GM18498 (cell line): ENCODE measurements at regions not wholly inside any gene's neighbourhood (a gene's known extent, or its start where the extent isn't known, plus 50 kb on each side); places are given as distances from the start of the nearest gene placed in this dataset.

Source experiments
- ATAC-seq: cut with Tn5 transposase; IDR thresholded peaks from one replicate; pipeline ENCODE4 v1.9.1; 2021; ENCODE audit warnings: mild to moderate bottlenecking, moderate library complexity; ENCODE audit not compliant: unreplicated experiment

DNA sequence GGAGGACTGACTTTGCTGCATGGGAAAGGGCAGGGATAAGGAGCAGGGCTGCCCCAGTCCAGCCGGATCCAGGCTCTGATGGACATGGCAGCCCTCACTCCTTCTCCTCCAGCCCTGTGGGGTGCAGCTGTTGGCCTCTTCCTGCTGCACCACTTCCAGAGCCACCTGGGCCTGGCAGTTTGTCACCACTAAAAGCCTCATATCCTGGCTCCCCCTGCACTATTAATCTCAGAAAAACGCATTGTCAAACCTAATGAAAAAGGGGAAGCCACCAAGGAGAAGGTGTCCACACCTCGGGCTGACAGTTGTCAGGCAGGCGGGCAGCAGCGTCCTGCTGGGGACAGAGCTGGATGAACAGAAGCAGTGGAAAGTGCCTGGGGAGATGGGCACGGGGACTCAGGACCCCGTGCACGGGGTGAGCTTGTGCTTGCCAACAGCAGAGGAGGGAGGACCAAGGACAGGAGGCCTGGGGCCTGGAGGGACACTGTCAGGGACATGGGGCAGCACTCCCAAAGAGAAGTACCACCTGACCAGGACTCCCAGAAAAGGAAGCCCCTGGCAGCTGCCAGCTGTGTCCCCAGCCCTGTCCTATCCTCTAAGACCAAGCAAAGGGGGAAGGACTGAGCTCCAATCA is 151.1 kb upstream of the TSHZ3 start:
- no peak for ATAC-seq

DNA sequence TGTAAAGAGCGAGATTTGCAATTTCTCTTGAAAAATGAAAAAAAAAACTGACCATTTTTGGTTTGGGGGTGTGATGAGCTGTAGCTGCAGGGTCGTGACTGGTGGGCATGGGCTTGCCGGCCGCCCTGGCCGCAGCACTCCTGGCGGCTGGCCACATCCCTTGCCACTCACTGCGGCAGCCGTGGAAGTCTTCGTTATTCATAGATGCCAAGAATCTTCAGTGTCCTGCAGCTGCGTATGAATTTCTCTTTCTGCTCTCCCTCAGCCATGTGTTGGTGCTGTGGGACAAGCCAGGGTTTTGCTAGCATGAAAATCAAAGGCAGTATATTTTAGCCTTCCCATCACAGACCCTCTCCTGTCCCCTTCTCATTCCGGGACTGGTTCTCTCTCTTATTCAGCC is 151.7 kb upstream of the TSHZ3 start:
- ATAC-seq, result no peak

DNA sequence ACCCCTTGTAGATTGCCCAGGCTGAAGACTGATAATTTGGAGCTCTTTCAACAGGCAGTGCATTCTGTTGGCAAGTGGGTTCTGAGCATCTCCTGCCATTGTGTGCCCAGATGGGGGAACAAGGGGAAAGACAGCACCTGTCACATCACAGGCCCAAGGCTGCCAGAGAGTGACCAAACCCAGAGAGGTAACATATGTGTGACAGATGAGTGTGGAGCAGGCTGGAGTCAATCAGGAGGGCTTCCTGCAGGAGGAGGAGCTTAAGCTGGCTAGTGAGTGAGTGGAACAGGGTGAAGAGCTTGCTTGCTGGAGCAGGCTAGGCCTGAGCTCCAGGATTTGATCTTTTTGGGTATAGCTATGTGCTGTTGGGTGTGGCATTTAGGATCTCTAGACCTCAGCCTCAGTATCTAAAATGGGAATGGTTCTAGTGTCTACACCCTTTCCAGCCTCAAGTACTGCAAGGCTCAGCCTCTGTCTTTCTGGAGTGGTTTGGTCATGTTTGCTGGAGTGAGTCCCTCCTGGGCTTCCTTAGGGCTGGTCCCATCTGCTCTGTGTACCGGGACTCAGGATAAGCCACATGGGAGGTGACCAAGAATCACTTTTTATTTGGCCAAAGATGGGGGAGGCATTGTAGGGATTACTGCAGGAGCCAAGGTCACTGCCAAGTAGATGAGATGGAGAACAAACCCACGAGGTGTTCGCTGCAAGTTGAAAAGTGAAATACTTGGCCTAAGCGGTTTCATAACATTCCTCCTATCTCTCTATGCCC is 152.4 kb upstream of the TSHZ3 start:
- no peak for ATAC-seq

DNA sequence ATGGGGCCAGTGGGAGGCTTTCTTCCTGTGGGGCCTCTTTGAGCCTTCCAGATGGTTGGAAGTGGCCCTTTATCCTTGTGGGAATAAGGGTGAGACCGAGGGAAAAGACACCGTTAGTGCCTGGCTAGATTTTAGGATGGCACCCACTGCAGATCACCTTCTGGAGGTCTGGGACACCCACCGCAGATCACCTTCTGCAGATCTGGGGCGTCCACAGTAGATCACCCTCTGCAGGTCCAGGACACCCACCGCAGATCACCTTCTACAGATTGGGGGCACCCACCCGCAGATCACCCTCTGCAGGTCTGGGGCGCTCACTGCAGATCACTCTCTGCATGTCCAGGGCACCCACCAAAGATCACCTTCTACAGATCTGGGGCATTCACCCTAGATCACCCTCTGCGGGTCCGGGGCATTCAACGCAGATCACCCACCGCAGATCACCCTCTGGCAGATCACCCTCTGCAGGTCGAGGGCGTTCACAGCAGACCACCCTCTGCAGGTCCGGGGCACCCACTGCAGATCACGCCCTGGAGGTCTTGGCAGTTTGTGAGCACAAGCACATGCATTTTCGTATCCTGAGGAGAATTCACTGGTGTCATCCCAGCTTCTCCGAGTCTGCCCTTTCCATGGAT is 153.4 kb upstream of the TSHZ3 start:
- ATAC-seq, result no peak

DNA sequence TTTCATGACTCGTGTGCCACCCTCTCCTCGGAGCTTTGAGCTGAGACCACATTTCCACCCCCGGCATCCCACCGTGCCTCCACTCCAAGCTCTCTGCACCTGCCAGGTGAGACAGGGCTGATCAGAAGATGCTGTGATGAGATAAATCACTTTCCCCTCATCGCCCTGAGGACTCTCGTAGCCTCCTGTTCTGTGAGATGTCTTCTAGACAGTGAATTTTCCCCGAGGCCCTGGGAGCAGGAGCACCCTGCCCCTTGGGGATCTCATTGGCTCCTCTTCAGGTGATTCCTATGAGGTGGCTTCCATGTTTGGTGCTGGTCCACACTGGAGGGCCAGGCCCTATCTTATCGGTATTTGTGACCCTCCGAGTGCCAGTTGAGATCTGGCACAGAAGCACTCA is 154.0 kb upstream of the TSHZ3 start:
- ATAC-seq, result no peak

DNA sequence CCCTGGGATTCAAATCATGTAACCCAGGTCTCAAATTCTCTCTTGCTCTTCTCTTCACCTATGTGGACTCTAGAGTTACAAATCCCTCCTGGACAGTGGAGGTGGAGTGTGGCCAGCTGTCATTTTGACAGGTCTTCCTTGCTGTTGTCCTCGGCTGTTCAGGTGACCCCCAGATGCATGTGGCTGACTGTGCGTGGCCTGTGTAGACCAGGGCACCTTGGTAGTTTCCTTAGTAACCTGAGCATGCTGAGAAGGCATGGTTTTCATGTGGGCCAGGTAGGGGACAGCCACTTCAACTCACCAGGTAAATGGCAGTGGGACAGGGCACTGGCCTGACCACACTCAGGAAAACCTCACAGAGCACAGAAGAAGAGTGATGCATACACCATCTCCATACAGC is 155.0 kb upstream of the TSHZ3 start:
- no peak for ATAC-seq

DNA sequence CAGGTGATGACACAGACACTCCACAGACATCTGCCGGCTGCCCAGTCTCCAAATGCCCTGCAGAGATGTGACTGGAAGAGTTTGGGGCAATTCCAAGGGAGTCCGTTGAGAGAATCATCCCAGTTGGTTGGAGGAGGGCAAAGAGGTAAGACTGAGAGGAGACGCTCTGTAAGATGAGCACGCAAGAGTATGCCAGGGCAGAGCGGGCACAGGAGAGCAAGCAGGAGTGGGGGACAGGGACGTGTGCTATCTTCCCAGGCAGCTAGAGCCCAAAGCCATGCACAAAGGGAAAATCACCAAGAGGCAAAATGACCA is 156.3 kb upstream of the TSHZ3 start:
- ATAC-seq, result no peak

DNA sequence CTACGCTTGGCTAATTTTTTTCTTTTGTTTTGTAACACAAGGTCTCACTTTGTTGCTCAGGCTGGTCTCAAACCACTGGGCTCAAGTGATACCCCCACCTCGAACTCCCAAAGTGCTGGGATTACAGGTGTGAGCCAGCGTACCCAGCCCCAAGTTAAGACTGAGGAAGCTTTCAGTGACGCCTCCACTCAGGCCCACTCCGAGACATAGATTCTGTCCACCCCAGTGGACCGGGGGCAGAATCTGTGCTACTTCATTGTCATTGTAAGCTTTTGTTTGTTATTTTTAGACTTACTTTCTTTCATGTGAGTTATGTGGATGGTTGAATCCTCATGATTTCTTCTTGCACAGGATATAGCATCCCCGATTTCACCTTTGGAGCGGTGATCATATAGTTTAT is 156.9 kb upstream of the TSHZ3 start:
- no peak for ATAC-seq

DNA sequence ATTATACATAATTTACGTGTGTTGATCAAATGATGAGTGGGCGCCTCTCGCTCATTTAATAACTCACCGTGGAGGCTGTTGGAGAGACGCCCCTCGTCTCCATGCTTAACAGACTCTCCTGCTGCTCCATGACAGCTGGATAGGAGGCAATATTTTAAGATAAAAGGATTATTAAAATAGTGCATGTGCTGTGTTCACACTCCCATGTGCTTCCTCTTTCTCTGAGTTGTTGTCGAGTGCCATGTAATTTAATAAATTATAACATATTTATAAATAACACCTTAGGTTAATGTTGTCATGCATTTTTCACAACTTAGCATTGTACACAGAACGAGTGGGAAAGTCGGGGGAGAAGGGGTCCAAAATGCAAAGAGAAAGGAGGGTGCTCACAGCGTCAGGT is 161.4 kb upstream of the TSHZ3 start:
- no peak for ATAC-seq

DNA sequence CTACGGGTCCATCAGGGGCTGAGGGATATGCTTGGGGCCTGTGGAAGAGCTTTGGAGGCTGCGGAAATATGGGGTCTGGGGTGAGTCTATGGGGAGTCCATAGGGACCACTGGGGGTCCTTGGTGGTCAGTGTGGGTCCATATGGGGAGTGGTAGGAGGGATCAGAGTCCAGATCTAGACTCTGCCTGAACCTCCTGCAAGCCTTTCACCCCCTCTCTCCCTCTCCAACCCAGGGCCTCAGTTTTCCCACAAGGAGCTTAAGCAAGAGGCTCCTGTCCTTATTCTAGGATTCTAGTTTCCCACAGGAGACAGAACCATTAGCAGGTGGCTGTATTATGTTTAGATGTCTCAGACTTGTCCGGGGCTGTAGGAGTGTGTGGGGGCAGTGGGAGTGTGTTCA is 161.9 kb upstream of the TSHZ3 start:
- ATAC-seq, result no peak

DNA sequence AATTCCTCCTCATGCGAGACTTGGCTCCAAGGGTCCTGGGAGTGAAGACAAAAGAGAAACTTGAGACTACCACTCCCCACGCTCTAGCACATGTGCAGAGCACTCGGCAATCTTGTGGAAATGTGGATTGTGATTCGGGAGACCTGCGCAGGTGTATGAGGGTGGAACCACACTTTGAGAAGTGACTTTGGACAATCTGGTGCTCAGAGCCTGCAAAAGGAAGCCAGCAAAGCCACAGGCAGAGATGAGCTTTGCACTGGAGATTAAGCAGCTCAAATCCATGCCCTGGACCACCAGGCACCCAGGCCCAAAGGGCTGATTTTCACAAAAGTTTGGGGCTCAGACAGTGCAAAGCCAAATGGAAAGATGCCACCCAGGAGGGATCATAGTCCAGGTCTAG is 162.5 kb upstream of the TSHZ3 start:
- no peak for ATAC-seq

DNA sequence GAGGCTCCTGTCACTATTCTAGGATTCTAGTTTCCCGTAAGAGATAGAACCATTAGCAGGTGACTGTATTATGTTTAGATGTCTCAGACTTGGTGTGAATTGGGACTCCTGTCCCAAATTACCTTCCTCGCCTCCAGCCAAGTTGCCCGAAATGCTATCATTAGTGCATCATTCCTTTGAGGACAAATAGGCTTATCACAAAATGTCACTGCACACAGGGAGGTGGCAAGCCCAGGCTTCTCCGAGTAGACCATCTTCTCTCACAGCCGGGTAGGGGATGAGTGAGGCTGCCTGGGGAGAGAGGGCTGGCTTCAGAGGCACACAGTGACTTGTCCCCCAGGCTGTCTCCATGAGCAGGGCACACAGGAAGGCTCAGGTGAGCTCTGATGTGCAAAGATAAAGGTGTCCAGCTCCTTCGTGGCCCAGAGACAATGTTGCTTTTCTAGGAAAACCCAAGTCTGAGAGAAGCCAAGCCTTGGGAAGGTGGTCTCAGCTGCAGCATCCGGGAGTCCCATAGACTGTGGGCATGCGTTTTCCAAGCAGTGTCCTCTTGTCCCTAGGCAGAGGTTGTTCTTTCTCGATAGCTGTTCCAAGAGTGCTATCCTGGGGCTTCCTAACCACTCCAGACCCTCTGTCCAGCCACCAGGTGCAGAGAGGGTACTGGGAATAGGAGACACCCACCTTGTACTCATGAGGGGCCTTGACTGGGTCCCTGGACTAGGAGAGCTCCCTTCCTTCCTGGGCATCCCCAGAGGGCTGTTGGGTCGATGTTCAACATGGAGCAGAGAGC is 163.1 kb upstream of the TSHZ3 start:
- no peak for ATAC-seq

DNA sequence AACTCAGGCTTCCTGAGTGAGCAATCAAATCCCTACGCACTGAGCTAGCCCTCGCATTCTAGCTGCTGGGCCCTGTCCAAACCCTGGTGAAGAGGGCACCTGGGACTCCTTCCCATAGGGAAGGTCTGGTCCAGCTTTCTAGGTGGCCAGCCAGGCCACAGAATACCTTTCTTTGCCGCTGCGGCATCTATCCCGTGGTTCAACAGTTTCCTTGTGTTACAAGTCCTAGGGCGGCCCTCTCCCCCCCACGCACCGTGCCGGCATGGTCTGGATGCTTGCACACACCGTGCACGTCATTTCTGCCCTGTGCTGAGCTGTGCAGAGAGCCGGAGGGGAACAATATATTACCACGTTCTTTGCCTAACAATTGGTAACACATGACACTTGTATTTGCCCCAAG is 164.6 kb upstream of the TSHZ3 start:
- no peak for ATAC-seq

DNA sequence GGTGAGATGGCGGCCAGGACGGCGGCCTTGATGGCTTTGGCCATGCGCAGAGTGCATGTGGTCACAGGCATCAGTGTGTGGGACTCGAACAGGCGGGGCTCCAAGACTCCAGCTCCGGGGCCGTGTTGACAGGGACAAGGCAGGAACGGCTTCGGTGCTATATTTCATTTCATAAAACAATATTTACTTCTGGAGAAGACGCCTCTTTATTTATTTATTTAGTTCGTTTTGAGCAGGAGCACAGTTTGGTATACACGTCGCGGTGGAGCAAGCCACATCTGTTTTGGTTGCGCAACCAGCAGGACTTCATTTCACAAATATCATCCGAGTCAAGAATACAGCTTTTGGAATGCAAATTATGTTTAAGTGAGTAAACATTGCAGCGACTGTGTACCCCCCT is 166.7 kb upstream of the TSHZ3 start:
- no peak for ATAC-seq

DNA sequence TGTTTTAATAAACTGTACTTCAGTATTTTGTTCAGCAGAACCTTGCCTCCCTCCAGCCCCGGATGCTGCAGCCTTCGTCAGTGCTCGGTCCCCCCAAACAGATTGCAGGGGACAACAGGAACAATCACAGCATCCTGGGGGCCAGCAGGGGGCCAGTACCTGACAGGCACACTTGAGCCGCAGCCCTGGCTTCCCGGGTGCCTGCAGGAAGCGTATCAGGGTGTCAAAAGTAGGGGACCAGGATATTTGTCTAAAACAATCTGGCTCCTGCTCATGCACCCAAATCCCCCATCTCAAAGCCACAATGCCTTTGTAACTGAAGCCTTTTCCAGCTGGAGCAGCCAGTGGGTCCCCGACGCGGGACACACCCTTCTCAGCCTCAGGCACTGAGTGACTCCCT is 167.5 kb upstream of the TSHZ3 start:
- no peak for ATAC-seq

DNA sequence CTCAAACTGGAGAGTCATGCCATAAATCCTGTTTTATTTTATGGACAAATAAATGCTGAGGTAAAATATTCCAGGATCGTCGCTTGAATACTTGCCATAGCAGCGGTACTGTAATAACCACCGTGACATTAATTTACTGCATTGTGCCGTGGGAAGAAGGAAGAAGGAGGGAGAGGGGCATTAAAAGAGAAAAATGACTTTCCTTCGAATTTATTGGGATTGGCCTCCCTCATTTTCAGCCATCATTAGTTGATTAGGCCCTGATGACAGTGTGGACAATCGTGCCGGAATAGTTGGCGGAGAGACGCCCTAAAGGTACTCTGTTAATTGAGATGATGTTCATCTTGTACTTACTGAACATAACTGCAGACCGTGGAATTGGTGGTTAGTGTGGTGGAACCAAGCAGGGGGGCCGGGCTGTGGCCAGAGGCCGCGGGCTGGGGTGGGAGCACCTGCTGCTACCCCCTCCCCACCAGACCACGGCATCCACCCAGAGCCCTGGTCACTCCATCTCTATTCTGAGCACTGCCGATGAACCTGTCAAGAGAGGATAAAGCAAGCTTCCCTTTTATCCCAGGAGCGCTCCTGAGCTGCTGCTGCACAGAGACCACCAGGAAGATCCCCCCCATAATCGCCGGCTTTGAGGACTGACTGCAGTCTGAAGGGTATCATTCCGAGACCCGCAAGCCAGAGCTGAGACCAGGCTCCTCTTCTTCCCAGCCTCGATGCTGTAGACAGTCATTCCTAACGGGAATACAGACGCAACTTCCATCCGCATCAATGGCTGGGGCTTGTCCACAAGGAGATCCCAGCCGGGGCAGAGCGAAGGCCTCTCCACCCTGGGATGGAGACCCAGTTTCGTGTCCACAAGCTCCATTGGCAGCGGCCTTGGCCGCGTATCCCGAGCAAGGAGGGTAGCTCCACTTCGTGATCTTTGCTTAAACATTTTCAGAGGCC is 168.3 kb upstream of the TSHZ3 start:
- ATAC-seq, result no peak

DNA sequence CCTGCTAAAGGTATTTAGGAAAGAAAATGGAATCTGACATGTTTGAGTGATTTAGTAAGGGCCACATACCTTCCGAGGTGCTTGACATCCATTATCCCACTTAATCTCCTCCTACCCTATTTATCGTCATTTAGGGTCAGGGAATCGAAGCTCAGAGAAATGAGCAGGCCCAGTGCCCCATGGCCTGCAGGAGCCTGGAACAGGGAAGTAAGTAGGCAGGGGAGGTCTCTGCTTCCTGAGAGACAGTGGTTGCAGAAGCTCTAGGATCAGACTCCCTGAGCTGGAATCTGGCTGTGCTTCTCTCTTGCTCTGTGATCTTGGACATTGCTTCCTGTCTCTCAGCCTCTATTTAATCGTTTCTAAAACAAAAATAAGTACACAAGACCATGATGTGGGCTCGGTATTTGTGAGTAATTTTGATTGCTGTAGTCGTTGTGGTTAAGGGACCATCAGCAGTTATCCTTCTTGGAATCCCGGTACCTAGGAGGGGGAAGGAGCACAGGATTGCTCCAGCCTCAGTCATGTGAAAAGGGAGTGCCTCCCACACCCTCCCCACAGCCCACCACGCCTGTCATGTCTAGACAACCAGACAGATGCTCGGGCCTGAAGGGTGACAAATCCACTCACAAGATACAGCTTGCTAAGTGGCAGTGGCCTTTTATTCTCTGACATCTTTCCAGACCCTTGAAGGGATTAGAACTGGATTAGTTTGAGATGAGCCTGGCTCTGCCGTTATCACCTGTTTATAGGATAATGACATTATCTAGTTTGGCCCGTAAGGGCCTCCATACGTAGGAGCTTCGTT is 169.2 kb upstream of the TSHZ3 start:
- no peak for ATAC-seq

DNA sequence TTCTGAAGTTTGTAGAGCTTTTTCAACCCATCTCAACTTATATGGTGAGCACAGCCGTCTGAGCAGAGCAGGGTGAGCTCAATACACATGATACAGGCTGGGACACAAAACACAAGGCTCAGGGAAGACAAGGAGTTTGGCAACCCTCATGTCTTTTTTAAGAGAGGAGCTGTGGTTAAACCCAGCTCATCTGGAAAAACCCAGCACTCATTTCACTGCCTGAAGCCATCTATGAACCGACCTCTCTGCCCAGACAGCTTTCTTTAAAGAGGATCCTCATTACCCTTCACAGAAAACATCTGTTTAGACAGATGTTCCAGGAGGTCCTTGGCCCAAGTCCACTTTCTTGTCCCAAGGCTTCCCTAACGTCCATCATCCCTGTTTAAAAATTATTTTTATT is 170.0 kb upstream of the TSHZ3 start:
- ATAC-seq, result no peak

DNA sequence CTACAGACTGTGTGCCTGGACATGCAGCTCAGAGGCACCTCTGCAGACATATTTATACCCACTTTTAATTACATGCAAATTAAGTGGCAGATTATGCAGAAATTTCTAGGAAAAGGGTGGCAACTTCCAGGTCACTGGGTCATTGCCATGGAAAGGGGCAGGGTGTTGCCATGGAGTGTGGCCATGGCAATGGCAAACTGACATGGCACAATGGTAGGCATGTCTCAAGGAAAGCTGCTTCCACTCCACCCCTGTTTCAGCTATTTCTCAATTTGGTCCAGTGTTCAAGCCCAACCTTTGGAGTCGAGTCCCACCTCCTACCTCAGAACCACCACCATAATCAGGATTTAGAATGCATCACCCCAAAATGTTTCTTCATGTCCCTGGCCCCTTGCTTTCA is 170.7 kb upstream of the TSHZ3 start:
- ATAC-seq, result no peak

DNA sequence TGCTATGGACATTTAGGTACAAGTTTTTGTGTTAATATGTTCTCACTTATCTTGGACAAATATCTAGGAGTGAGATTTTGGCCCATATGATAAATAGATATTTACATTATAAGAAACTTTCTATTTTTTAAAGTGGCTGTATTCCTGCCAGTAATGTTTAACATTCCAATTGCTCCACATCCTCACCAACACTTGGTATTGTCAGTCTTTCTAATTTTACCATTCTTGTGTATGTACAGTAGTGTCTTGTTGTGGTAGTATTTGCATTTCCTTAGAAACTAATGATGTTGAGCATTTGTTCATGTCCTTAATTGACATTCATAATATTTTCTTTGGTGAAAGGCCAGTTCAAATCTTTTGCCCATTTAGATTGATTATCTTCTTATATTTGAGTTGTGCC is 171.4 kb upstream of the TSHZ3 start:
- ATAC-seq, result no peak
